Fibroblast of gingiva (primary cell): ENCODE measurements at regions not wholly inside any gene's neighbourhood (a gene's known extent, or its start where the extent isn't known, plus 50 kb on each side); places are given as distances from the start of the nearest gene placed in this dataset.
"Not testable (repeated sequence)": the region's sequence is repeated elsewhere in the genome, so short reads cannot be mapped to it uniquely, and the experiment has no call there.

Source experiments
- DNase-seq: peaks from one replicate; pipeline ENCODE4 v3.0.0-alpha.2; 2011; ENCODE audit warnings: low read depth

GRCh38 chr12:125786143-125786542, 720.9 kb downstream of the AACS start:
- DNase-seq: peak; percentile 6

- peak; percentile 6 for DNase-seq
Measured at GRCh38 chr12:125794401-125794800, 729.2 kb downstream of the AACS start.

GRCh38 chr12:125797421-125798175, 732.4 kb downstream of the AACS start:
- peak; percentile 8 for DNase-seq

GRCh38 chr12:125804660-125805059, 739.4 kb downstream of the AACS start:
- DNase-seq: no peak

- no peak for DNase-seq
Measured at GRCh38 chr12:125824276-125824675, 759.0 kb downstream of the AACS start.

- no peak for DNase-seq
Measured at GRCh38 chr12:125835852-125836251, 770.6 kb downstream of the AACS start.

GRCh38 chr12:125836647-125837046, 771.4 kb downstream of the AACS start:
- DNase-seq: no peak

- no peak for DNase-seq
Measured at GRCh38 chr12:125841332-125841731, 776.1 kb downstream of the AACS start.

GRCh38 chr12:125852116-125852515, 786.9 kb downstream of the AACS start:
- no peak for DNase-seq

GRCh38 chr12:125852679-125853078, 787.4 kb downstream of the AACS start:
- no peak for DNase-seq

GRCh38 chr12:125853670-125854069, 788.4 kb downstream of the AACS start:
- no peak for DNase-seq

GRCh38 chr12:125856366-125856765, 791.1 kb downstream of the AACS start:
- no peak for DNase-seq

GRCh38 chr12:125856896-125857295, 791.7 kb downstream of the AACS start:
- no peak for DNase-seq

- DNase-seq: no peak
Measured at GRCh38 chr12:125860672-125861288, 795.5 kb downstream of the AACS start.

GRCh38 chr12:125861299-125862281, 796.4 kb downstream of the AACS start:
- DNase-seq: no peak

- not testable (repeated sequence) for DNase-seq
Measured at GRCh38 chr12:125865236-125865635, 800.0 kb downstream of the AACS start.

GRCh38 chr12:125871811-125872594, 806.8 kb downstream of the AACS start:
- no peak for DNase-seq

- DNase-seq: no peak
Measured at GRCh38 chr12:125873016-125873415, 807.8 kb downstream of the AACS start.

- no peak for DNase-seq
Measured at GRCh38 chr12:125878483-125878882, 813.2 kb downstream of the AACS start.

- DNase-seq: no peak
Measured at GRCh38 chr12:125882141-125882540, 816.9 kb downstream of the AACS start.

GRCh38 chr12:125888921-125889320, 823.7 kb downstream of the AACS start:
- no peak for DNase-seq

GRCh38 chr12:125889742-125890141, 824.5 kb downstream of the AACS start:
- DNase-seq: no peak
